ENCODE measurements at regions not wholly inside any gene's neighbourhood (a gene's known extent, or its start where the extent isn't known, plus 50 kb on each side); places are given as distances from the start of the nearest gene placed in this dataset.

GRCh38 chr6:165978476-165978875 is 189.2 kb downstream of the TBXT start:
- in situ Hi-C loops (cut with HindIII; ENCODE audit: low sequenced_read_pairs) = no loop called here
- H3K4me3 ChIP-seq (ENCODE audit: low read depth, low read length) = no peak overlapping the region
- no peak for TF ChIP-seq CTCF (IDR thresholded peaks at IDR 0.05; ENCODE audit: low read depth, low read length)
- no peak for DNase-seq (ENCODE audit: low read depth, low spot score)

- DNase-seq (ENCODE audit: low read depth, low spot score) = no peak
- in situ Hi-C loops (cut with HindIII; ENCODE audit: low sequenced_read_pairs) = no loop called here
- no peak for TF ChIP-seq CTCF (IDR thresholded peaks at IDR 0.05; ENCODE audit: low read depth, low read length)
Measured at GRCh38 chr6:165976684-165977083, 191.0 kb downstream of the TBXT start.

GRCh38 chr6:165974817-165975216 is 192.8 kb downstream of the TBXT start:
- in situ Hi-C loops (cut with HindIII; ENCODE audit: low sequenced_read_pairs) = no loop called here
- no peak for TF ChIP-seq CTCF (IDR thresholded peaks at IDR 0.05; ENCODE audit: low read depth, low read length)
- no peak overlapping the region for H3K4me3 ChIP-seq (ENCODE audit: low read depth, low read length)
- DNase-seq (ENCODE audit: low read depth, low spot score) = no peak

More at GRCh38 chr6:165976684-165977083, 191.0 kb downstream of the TBXT start:
- no peak overlapping the region for H3K4me3 ChIP-seq (ENCODE audit: low read depth, low read length)

- no peak for DNase-seq (ENCODE audit: low read depth, low spot score)
- in situ Hi-C loops (cut with HindIII; ENCODE audit: low sequenced_read_pairs) = no loop called here
- H3K4me3 ChIP-seq (ENCODE audit: low read depth, low read length) = no peak overlapping the region
- no peak for TF ChIP-seq CTCF (IDR thresholded peaks at IDR 0.05; ENCODE audit: low read depth, low read length)
Measured at GRCh38 chr6:165973473-165973872, 194.2 kb downstream of the TBXT start.

GRCh38 chr6:165972139-165972802 is 195.4 kb downstream of the TBXT start:
- in situ Hi-C loops (cut with HindIII; ENCODE audit: low sequenced_read_pairs) = no loop called here
- DNase-seq (ENCODE audit: low read depth, low spot score) = no peak
- no peak for TF ChIP-seq CTCF (IDR thresholded peaks at IDR 0.05; ENCODE audit: low read depth, low read length)
- H3K4me3 ChIP-seq (ENCODE audit: low read depth, low read length) = no peak overlapping the region

GRCh38 chr6:165971202-165971601 is 196.4 kb downstream of the TBXT start:
- no peak for TF ChIP-seq CTCF (IDR thresholded peaks at IDR 0.05; ENCODE audit: low read depth, low read length)
- no peak for DNase-seq (ENCODE audit: low read depth, low spot score)
- in situ Hi-C loops (cut with HindIII; ENCODE audit: low sequenced_read_pairs) = no loop called here
- H3K4me3 ChIP-seq (ENCODE audit: low read depth, low read length) = no peak overlapping the region
